ENCODE measurements at regions not wholly inside any gene's neighbourhood (a gene's known extent, or its start where the extent isn't known, plus 50 kb on each side); places are given as distances from the start of the nearest gene placed in this dataset.
A peak's percentile ranks its signal among the peaks of the same experiment; 100 is the strongest.

DNA sequence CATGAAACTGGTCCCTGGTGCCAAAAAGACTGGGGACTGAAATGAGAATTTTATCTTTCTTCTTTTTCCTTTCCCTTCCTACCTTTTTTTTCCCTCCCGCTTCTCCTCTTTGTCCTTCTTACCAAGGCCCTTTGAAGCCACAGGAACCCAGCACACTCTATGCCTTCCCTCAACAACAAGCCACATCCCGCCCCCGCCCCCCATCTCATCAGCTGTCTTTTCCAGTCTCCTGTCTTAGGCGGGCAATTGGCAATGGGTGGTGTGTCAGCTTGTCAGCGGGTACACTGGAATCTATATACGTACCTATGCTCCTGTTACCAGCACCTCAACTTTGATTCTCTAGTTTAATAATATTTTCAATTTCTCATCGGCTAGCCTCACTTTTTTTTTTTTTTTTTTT lies 56.3 kb upstream of the CHD2 start:
- no peaks in the 10 kb centered on the region for H3K9me3 Mint-ChIP-seq
- TF ChIP-seq, protein P1, sequence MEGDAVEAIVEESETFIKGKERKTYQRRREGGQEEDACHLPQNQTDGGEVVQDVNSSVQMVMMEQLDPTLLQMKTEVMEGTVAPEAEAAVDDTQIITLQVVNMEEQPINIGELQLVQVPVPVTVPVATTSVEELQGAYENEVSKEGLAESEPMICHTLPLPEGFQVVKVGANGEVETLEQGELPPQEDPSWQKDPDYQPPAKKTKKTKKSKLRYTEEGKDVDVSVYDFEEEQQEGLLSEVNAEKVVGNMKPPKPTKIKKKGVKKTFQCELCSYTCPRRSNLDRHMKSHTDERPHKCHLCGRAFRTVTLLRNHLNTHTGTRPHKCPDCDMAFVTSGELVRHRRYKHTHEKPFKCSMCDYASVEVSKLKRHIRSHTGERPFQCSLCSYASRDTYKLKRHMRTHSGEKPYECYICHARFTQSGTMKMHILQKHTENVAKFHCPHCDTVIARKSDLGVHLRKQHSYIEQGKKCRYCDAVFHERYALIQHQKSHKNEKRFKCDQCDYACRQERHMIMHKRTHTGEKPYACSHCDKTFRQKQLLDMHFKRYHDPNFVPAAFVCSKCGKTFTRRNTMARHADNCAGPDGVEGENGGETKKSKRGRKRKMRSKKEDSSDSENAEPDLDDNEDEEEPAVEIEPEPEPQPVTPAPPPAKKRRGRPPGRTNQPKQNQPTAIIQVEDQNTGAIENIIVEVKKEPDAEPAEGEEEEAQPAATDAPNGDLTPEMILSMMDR (conservative IDR thresholded peaks at IDR 0.05), result no peak
- H3K4me1 ChIP-seq (ENCODE audit: control insufficient read depth, insufficient read depth, low read length), result peaks cover 4% of the 10 kb centered on the region
- 85 to 87% methylated on average over 2 to 7 of the region's 7 CpGs for WGBS, 2 experiments (ENCODE audit: insufficient coverage in 1 of 2, insufficient read length in 1 of 2)
- no peak overlapping the region for H3K9ac ChIP-seq (ENCODE audit: extremely low read depth, low read length, poor library complexity, severe bottlenecking)
- H3K27me3 Mint-ChIP-seq (ENCODE audit: insufficient read depth), result no peaks in the 10 kb centered on the region
- H3K36me3 Mint-ChIP-seq (ENCODE audit: low read depth), result no peaks in the 10 kb centered on the region
- H3K9me3 ChIP-seq (ENCODE audit: control insufficient read depth, low read length), result no peaks in the 10 kb centered on the region
- H3K27me3 ChIP-seq (ENCODE audit: control insufficient read depth, insufficient read depth, low read length, poor library complexity, severe bottlenecking), result no peaks in the 10 kb centered on the region
- no peak overlapping the region for H3K4me3 Mint-ChIP-seq
- H3K27ac Mint-ChIP-seq, result no peak overlapping the region
- no peak overlapping the region for H3K4me3 ChIP-seq (ENCODE audit: low read length)
- no peaks in the 10 kb centered on the region for H3K36me3 ChIP-seq (ENCODE audit: control insufficient read depth, insufficient read depth, low read length)
- no peak for DNase-seq
- no peak overlapping the region for H3K27ac ChIP-seq (ENCODE audit: low read depth, low read length)
- H3K4me1 Mint-ChIP-seq, result peaks cover 12% of the 10 kb centered on the region

DNA sequence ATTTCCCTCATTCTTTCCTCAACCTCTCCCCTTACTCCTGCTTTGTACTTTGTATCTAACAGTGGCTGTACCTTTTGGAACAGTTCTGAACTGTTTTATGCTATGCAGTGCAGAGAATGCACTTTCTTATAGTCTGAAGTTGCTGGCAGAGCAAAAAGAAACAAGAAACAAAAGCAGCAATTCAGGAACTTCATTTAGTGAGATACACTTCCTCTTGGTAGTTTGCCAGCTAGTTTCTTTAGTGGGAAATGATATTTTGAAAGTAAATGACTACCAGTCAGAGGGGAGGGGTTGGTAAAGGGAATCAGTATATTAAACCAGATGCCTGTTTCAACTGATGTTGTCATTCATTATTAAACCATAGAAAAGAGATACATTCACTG lies 55.0 kb upstream of the CHD2 start:
- H3K9me3 Mint-ChIP-seq, result peaks cover 2% of the 10 kb centered on the region
- no peak overlapping the region for H3K4me3 Mint-ChIP-seq
- H3K4me1 Mint-ChIP-seq, result peaks cover 12% of the 10 kb centered on the region
- TF ChIP-seq, protein P1 (conservative IDR thresholded peaks at IDR 0.05), result no peak
- peak overlapping the region; percentile 14 for H3K27ac Mint-ChIP-seq
- no peak overlapping the region for H3K27ac ChIP-seq (ENCODE audit: low read depth, low read length)
- no peaks in the 10 kb centered on the region for H3K36me3 ChIP-seq (ENCODE audit: control insufficient read depth, insufficient read depth, low read length)
- peaks cover 4% of the 10 kb centered on the region for H3K4me1 ChIP-seq (ENCODE audit: control insufficient read depth, insufficient read depth, low read length)
- H3K27me3 ChIP-seq (ENCODE audit: control insufficient read depth, insufficient read depth, low read length, poor library complexity, severe bottlenecking), result no peaks in the 10 kb centered on the region
- H3K27me3 Mint-ChIP-seq (ENCODE audit: insufficient read depth), result no peaks in the 10 kb centered on the region
- no peak overlapping the region for H3K9ac ChIP-seq (ENCODE audit: extremely low read depth, low read length, poor library complexity, severe bottlenecking)
- H3K36me3 Mint-ChIP-seq (ENCODE audit: low read depth), result no peaks in the 10 kb centered on the region
- no peak overlapping the region for H3K4me3 ChIP-seq (ENCODE audit: low read length)
- DNase-seq, result no peak
- H3K9me3 ChIP-seq (ENCODE audit: control insufficient read depth, low read length), result no peaks in the 10 kb centered on the region

DNA sequence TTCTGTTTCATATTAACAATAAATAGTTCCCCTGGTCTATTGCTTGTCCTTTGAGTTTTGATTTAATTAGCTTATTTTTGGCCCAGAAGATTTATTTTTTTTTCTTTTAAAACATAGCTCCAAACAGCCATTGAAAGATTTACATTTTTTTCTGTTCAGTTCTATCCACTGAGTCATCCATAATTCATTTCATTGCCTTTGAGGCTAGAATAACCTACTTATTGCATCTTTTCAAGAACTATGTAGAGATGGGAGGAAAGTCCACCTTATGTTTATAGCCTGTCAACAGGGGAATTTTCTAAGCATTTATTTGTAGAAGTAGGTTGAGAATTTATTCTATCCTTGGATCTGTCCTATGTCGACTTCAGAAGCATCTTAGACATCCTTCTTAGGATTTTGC lies 53.4 kb upstream of the CHD2 start:
- Histone ChIP-seq H3K27me3 (ENCODE audit: control insufficient read depth, insufficient read depth, low read length, poor library complexity, severe bottlenecking) (no peaks in the 10 kb centered on the region), H3K9ac (ENCODE audit: extremely low read depth, low read length, poor library complexity, severe bottlenecking) (no peak overlapping the region), H3K27ac (ENCODE audit: low read depth, low read length) (no peak overlapping the region), H3K36me3 (ENCODE audit: control insufficient read depth, insufficient read depth, low read length) (no peaks in the 10 kb centered on the region), H3K9me3 (ENCODE audit: control insufficient read depth, low read length) (no peaks in the 10 kb centered on the region), H3K4me3 (ENCODE audit: low read length) (no peak overlapping the region), H3K4me1 (ENCODE audit: control insufficient read depth, insufficient read depth, low read length) (peaks cover 4% of the 10 kb centered on the region)
- TF ChIP-seq, protein P1 (conservative IDR thresholded peaks at IDR 0.05), result no peak
- no peak overlapping the region for H3K4me3 Mint-ChIP-seq
- H3K27ac Mint-ChIP-seq, result no peak overlapping the region
- no peak for DNase-seq
- H3K27me3 Mint-ChIP-seq (ENCODE audit: insufficient read depth), result no peaks in the 10 kb centered on the region
- WGBS, 2 experiments (ENCODE audit: insufficient coverage in 1 of 2, insufficient read length in 1 of 2), result 88 to 92% methylated on average over 1 of the region's 1 CpG
- no peaks in the 10 kb centered on the region for H3K36me3 Mint-ChIP-seq (ENCODE audit: low read depth)
- H3K4me1 Mint-ChIP-seq, result peaks cover 12% of the 10 kb centered on the region
- peaks cover 4% of the 10 kb centered on the region for H3K9me3 Mint-ChIP-seq

All from endodermal cell (in vitro differentiated cells).